GM21390 (cell line): ENCODE measurements at regions not wholly inside any gene's neighbourhood (a gene's known extent, or its start where the extent isn't known, plus 50 kb on each side); places are given as distances from the start of the nearest gene placed in this dataset.

Experiments used
- ATAC-seq: cut with Tn5 transposase; IDR thresholded peaks from one replicate; pipeline ENCODE4 v1.9.1; 2021; ENCODE audit not compliant: unreplicated experiment

GRCh38 chr2:111701798-111702118 is 182.2 kb downstream of the ANAPC1 start:
- no peak for ATAC-seq

- ATAC-seq, result no peak
Observed at GRCh38 chr2:111702119-111702803, 181.7 kb downstream of the ANAPC1 start.

GRCh38 chr2:111702804-111703196 is 181.2 kb downstream of the ANAPC1 start:
- ATAC-seq, result no peak

- ATAC-seq, result no peak
Observed at GRCh38 chr2:111703759-111704158, 180.2 kb downstream of the ANAPC1 start.

GRCh38 chr2:111704246-111704645 is 179.7 kb downstream of the ANAPC1 start:
- no peak for ATAC-seq

GRCh38 chr2:111705239-111705638 is 178.8 kb downstream of the ANAPC1 start:
- no peak for ATAC-seq

- peak; percentile 86 for ATAC-seq
Observed at GRCh38 chr2:111705711-111706336, 178.2 kb downstream of the ANAPC1 start.

GRCh38 chr2:111706481-111707001 is 177.5 kb downstream of the ANAPC1 start:
- peak; percentile 12 for ATAC-seq

- ATAC-seq, result no peak
Observed at GRCh38 chr2:111707700-111708099, 176.3 kb downstream of the ANAPC1 start.

- no peak for ATAC-seq
Observed at GRCh38 chr2:111708476-111709180, 175.4 kb downstream of the ANAPC1 start.

GRCh38 chr2:111709321-111709720 is 174.7 kb downstream of the ANAPC1 start:
- ATAC-seq, result no peak

GRCh38 chr2:111710085-111710484 is 173.9 kb downstream of the ANAPC1 start:
- ATAC-seq, result no peak

GRCh38 chr2:111710613-111711012 is 173.4 kb downstream of the ANAPC1 start:
- ATAC-seq, result no peak

- no peak for ATAC-seq
Observed at GRCh38 chr2:111711270-111711669, 172.7 kb downstream of the ANAPC1 start.

- no peak for ATAC-seq
Observed at GRCh38 chr2:111712361-111712760, 171.6 kb downstream of the ANAPC1 start.

GRCh38 chr2:111712940-111713515 is 171.0 kb downstream of the ANAPC1 start:
- ATAC-seq, result no peak

GRCh38 chr2:111715987-111716904 is 167.7 kb downstream of the ANAPC1 start:
- no peak for ATAC-seq

- ATAC-seq, result no peak
Observed at GRCh38 chr2:111716905-111717775, 166.9 kb downstream of the ANAPC1 start.
